ENCODE measurements at regions not wholly inside any gene's neighbourhood (a gene's known extent, or its start where the extent isn't known, plus 50 kb on each side); places are given as distances from the start of the nearest gene placed in this dataset.

- DNase-seq: no peak
Measured at GRCh38 chr18:73918816-73919215, 228.8 kb downstream of the FBXO15 start.

GRCh38 chr18:73917046-73917445 lies 230.6 kb downstream of the FBXO15 start:
- no peak for DNase-seq

- no peak for DNase-seq
Measured at GRCh38 chr18:73913505-73913904, 234.1 kb downstream of the FBXO15 start.

- DNase-seq: peak; percentile 5
Measured at GRCh38 chr18:73908323-73908722, 239.3 kb downstream of the FBXO15 start.

GRCh38 chr18:73901566-73901965 lies 246.1 kb downstream of the FBXO15 start:
- no peak for DNase-seq

- no peak for DNase-seq
Measured at GRCh38 chr18:73901151-73901550, 246.5 kb downstream of the FBXO15 start.

GRCh38 chr18:73900106-73900835 lies 247.4 kb downstream of the FBXO15 start:
- no peak for DNase-seq

GRCh38 chr18:73897517-73897916 lies 250.1 kb downstream of the FBXO15 start:
- no peak for DNase-seq

- DNase-seq: no peak
Measured at GRCh38 chr18:73896685-73897084, 250.9 kb downstream of the FBXO15 start.

- no peak for DNase-seq
Measured at GRCh38 chr18:73895701-73896100, 251.9 kb downstream of the FBXO15 start.

GRCh38 chr18:73893880-73894279 lies 253.8 kb downstream of the FBXO15 start:
- DNase-seq: no peak

- DNase-seq: peak; percentile 12
Measured at GRCh38 chr18:73891572-73892421, 255.8 kb downstream of the FBXO15 start.

- no peak for DNase-seq
Measured at GRCh38 chr18:73888565-73888964, 259.1 kb downstream of the FBXO15 start.

GRCh38 chr18:73887801-73888200 lies 259.8 kb downstream of the FBXO15 start:
- DNase-seq: no peak

- no peak for DNase-seq
Measured at GRCh38 chr18:73884868-73885267, 262.8 kb downstream of the FBXO15 start.

GRCh38 chr18:73881396-73881917 lies 266.2 kb downstream of the FBXO15 start:
- DNase-seq: no peak

- DNase-seq: no peak
Measured at GRCh38 chr18:73880387-73880786, 267.2 kb downstream of the FBXO15 start.

- DNase-seq: no peak
Measured at GRCh38 chr18:73879766-73880165, 267.9 kb downstream of the FBXO15 start.

- DNase-seq: no peak
Measured at GRCh38 chr18:73879328-73879727, 268.3 kb downstream of the FBXO15 start.

GRCh38 chr18:73869182-73869581 lies 278.5 kb downstream of the FBXO15 start:
- no peak for DNase-seq

- DNase-seq: no peak
Measured at GRCh38 chr18:73861771-73862170, 285.9 kb downstream of the FBXO15 start.

- no peak for DNase-seq
Measured at GRCh38 chr18:73859837-73860397, 287.7 kb downstream of the FBXO15 start.

Measured in right kidney (tissue), 1 donor.